Eye (tissue), 1 donor: ENCODE measurements at regions not wholly inside any gene's neighbourhood (a gene's known extent, or its start where the extent isn't known, plus 50 kb on each side); places are given as distances from the start of the nearest gene placed in this dataset.

Experiments
- DNase-seq: peaks from one replicate; pipeline ENCODE4 v3.0.0-alpha.2; 2015

- DNase-seq = no peak
Observed at GRCh38 chr15:77731067-77731466, 98.4 kb upstream of the LINGO1 start.

DNA sequence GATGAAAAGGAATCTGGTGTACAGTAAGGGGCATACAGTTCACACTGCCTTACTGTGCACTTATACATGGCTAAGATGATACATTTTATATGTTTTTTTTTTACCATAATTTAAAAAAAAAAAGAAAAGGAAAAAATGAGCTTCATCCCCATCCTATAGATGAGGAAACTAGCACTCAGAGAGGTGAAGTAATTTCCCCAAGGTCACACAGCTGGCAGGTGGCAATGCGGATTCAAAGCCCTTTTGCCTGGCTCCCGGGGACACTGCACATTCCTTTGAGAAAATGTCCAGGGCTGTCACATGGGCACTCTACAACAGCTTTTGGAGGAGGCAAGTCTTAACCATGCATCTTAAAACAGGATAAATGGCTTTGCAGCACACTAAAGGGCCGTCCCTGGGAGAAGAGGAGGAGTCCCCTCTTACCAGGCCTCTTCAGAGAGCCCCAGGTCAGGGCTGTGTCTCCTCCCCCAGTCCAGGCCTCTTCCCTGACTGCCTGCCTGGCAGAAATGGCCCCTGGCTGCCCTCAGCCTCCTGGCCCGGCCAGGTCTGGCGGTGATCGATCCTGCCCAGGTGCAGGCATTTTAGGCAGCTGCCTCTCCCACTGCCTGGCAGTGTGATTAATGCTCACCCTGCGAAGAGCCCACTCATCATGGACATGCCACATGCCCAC is 95.1 kb upstream of the LINGO1 start:
- no peak for DNase-seq

GRCh38 chr15:77724715-77725114 is 92.0 kb upstream of the LINGO1 start:
- no peak for DNase-seq

GRCh38 chr15:77723756-77724155 is 91.0 kb upstream of the LINGO1 start:
- no peak for DNase-seq

DNA sequence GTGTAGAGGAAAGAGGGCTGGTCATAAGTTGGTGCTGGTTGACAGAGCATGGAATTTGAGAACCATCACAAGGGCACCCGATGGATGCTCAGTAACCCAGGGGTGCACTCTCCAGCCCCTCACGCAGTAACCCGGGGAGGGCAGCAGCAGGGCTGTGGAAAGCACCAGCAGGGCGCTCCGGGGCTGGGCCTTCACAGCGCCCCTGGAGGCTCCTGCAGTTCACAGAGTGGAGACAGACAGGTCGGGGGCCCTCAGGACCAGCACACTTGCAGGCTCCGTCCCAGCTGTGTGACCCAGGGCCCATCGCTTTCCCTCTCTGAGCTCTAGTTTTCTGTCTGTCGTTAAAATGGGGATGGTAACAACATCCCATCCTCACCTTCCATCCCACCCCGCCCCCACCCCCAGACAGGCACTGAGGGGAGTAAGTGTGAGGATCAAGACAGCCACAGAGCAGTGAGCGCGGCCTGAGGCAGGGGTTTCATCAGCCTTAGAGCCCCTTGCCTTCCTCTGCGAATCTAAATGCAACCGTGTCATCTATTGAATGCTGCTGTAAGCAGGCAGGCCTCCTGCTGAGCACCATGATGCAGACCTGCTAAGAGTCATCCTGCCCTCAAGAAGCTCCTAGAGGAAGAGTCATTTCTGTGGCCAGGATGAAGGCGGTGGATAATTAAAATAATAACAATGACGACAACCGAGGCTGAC is 90.2 kb upstream of the LINGO1 start:
- DNase-seq = no peak

GRCh38 chr15:77721963-77722362 is 89.3 kb upstream of the LINGO1 start:
- DNase-seq = no peak

- DNase-seq = peak; percentile 56
Observed at GRCh38 chr15:77720655-77721054, 87.9 kb upstream of the LINGO1 start.

DNA sequence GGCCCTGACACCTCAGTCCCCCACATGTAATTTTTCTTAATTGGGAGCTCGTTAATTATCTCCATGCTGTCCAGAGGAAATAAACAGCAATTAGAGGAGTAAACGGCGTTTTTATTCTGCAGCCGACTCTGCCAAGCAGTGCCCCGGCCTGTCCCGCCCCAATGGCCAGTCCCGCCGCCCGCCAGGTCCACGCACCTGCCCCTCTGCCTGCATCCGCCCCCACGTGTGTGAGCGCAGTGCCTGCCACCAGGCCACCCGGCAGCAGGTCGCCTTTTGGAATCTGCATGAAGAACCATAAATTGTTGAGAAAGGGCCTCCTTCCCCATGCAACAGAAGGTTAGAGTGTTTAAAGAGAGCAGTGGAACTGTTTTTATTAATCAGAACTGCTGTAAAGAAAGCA is 87.5 kb upstream of the LINGO1 start:
- peak; percentile 24 for DNase-seq

DNA sequence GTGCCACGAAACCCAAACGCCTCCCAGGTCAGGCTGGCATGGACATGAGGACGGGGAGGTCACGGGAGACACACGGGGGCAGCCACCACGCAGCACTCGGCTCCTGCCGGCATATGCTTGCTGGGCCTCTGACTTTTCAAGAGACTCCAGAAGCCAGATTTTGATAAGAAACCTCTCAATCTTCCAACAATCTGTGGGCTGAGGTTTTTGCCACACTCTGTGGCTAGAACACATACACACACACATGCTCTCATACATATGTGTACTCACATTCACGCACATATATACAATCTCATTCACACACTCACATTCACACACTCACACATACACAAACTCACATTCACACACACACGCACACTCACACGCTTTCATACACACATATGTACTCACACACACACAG is 86.7 kb upstream of the LINGO1 start:
- no peak for DNase-seq

GRCh38 chr15:77717333-77717990 is 84.8 kb upstream of the LINGO1 start:
- DNase-seq = no peak

GRCh38 chr15:77716632-77717332 is 84.1 kb upstream of the LINGO1 start:
- peak; percentile 32 for DNase-seq

DNA sequence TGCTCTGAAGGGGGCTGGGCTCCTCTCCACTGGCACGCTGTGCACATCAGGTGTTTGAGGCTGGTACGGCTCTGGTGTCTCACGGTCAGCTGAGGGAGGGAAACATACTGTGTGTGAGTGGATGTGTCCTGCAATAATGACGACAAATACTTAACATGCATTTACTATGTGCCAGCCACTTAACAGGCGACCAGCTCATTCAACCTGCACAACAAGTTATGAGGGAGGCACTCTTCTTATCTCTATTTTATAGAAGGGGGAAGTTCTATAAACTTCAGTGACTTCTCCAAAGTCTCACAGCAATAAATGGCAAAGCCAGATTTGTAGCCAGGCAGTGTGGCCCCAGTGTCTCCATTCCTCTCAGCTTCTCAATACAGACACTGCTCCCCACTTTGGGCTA is 83.1 kb upstream of the LINGO1 start:
- DNase-seq = no peak

DNA sequence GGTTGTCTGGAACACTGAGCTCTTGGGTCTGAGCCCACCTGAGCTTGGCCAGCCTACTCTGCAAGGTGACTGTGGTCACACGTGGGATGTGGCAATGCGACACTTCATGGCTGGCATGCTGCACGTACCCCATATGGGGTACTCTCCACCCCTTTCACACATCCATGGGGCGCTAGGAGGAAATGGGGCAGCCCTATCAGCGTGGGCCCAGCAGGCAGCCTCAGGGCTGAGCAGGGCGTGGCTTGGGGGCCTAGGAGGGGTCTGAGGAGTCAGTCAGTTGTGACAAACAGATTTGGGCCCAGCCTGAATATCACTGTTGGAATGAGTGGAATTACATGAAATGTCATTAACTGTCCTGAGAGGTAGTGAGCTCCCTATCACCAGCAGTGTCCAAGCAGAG is 82.3 kb upstream of the LINGO1 start:
- no peak for DNase-seq

DNA sequence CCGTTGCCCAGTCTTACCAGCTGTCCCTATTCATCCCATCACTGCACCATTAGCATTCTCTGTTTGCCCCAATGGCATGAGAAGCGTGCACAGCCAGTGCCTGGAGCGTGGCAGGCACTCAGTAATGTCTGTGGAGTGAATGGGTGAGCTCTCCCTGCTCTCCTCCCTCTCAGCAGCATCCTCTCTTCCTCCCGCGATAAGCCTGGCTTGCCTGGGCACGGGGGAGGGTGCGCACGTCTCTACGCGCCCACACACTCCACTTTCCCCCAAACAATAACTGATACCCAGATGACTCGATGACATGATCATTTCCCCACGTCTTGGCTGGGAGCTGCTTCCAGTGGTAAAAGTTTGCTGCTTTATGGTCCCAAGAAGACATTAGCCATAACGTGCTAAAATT is 81.8 kb upstream of the LINGO1 start:
- DNase-seq = no peak

GRCh38 chr15:77714023-77714422 is 81.3 kb upstream of the LINGO1 start:
- no peak for DNase-seq

DNA sequence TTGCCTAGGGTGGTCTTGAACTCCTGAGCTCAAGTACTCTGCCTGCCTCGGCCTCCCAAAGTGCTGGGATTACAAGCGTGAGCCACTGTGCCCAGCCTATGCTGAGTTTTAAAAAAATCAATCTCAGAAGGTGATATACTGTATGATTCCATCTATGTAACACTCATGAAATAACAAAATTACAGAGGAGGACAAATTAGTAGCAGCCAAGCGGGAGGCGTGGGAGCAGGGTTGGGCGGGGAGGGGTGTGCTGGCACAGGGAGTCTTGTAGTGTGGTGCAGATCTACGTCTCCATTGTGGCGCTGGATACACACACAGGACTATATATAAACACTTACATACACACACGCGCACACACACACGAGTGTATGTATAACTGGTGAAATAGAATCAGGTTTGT is 80.6 kb upstream of the LINGO1 start:
- no peak for DNase-seq

DNA sequence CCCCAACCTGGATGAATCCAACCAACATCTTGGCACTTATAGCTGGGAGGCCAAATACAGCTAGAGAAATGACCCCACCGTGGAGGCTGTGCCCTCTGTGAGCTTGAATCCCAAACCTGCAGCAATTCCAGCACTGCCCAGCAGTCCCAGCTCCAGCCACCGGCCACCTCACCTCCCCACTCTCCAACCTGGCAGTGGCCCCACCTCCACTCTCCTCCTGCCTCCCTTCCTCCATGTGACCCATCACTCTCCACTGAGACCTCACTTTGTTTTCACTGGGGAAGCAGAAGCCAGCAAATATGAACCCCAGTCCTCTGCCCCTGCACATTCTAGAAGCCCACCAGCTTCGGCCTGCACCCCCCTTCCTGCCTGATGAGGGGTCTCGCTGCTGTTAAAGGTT is 79.7 kb upstream of the LINGO1 start:
- DNase-seq = no peak

GRCh38 chr15:77710637-77711036 is 77.9 kb upstream of the LINGO1 start:
- no peak for DNase-seq

GRCh38 chr15:77710206-77710605 is 77.5 kb upstream of the LINGO1 start:
- peak; percentile 70 for DNase-seq

GRCh38 chr15:77709135-77709886 is 76.6 kb upstream of the LINGO1 start:
- DNase-seq = no peak

DNA sequence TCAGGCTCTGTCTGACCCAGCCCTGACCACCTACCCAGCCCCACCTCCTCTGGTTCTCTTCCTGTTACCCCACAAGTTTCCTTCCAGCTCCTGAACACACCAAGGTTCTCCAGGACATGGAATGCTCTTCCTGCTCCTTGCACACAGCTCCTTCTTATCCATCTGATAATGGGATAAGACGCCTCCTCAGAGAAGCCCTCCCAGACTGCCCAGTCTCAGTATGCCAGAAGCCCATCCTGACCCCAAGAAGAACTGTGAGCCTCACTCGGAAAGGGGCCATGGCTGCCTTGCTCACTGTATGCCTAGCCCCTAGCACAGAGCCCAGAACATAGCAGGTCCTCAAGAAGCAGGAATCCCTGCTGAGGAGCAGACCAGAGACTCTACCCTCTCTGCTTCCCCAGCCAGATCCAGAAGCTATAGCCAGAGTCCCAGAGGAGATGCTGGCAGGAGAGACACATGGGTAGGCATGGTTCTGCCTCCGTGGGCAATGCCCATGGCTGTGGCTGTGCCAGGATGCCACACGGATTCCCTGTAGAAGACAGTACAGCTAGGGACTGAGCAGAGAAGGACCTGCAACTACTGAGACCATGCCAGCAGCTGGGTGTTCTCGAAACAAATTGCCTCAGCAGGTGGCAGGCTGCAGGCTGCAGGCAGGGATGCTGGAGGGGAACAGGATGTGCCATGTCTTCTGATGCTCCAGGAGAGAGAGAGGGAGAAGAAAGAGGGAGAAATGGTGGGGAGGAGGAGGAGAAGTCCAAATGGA is 74.0 kb upstream of the LINGO1 start:
- DNase-seq = no peak
